HG02678 (cell line): ENCODE measurements at regions not wholly inside any gene's neighbourhood (a gene's known extent, or its start where the extent isn't known, plus 50 kb on each side); places are given as distances from the start of the nearest gene placed in this dataset.

Experiments
- ATAC-seq: cut with Tn5 transposase; IDR thresholded peaks from one replicate; pipeline ENCODE4 v1.9.1; 2021; ENCODE audit warnings: mild to moderate bottlenecking, moderate library complexity; ENCODE audit not compliant: unreplicated experiment

- no peak for ATAC-seq
Observed at GRCh38 chr11:119496997-119497396, 74.0 kb upstream of the THY1 start.

- ATAC-seq = no peak
Observed at GRCh38 chr11:119496469-119496868, 73.5 kb upstream of the THY1 start.

- ATAC-seq = no peak
Observed at GRCh38 chr11:119493712-119494111, 70.7 kb upstream of the THY1 start.

GRCh38 chr11:119491753-119492510 lies 69.0 kb upstream of the THY1 start:
- ATAC-seq = no peak

- no peak for ATAC-seq
Observed at GRCh38 chr11:119490253-119491006, 67.5 kb upstream of the THY1 start.

GRCh38 chr11:119489087-119489486 lies 66.1 kb upstream of the THY1 start:
- no peak for ATAC-seq

GRCh38 chr11:119488256-119488995 lies 65.5 kb upstream of the THY1 start:
- ATAC-seq = no peak

- ATAC-seq = no peak
Observed at GRCh38 chr11:119486691-119487259, 63.8 kb upstream of the THY1 start.

GRCh38 chr11:119486016-119486415 lies 63.0 kb upstream of the THY1 start:
- no peak for ATAC-seq

GRCh38 chr11:119484741-119485605 lies 62.0 kb upstream of the THY1 start:
- no peak for ATAC-seq

GRCh38 chr11:119483881-119484371 lies 61.0 kb upstream of the THY1 start:
- no peak for ATAC-seq

GRCh38 chr11:119483341-119483880 lies 60.4 kb upstream of the THY1 start:
- ATAC-seq = no peak

- no peak for ATAC-seq
Observed at GRCh38 chr11:119482521-119483011, 59.6 kb upstream of the THY1 start.

- no peak for ATAC-seq
Observed at GRCh38 chr11:119481667-119482400, 58.9 kb upstream of the THY1 start.

- ATAC-seq = no peak
Observed at GRCh38 chr11:119481021-119481666, 58.2 kb upstream of the THY1 start.

GRCh38 chr11:119480380-119481020 lies 57.5 kb upstream of the THY1 start:
- no peak for ATAC-seq

- no peak for ATAC-seq
Observed at GRCh38 chr11:119479685-119480275, 56.8 kb upstream of the THY1 start.
